Activated naive CD8-positive, alpha-beta T cell treated with anti-CD3 and anti-CD28 coated beads for 36 hours (primary cell): ENCODE measurements at regions not wholly inside any gene's neighbourhood (a gene's known extent, or its start where the extent isn't known, plus 50 kb on each side); places are given as distances from the start of the nearest gene placed in this dataset.
"Not testable (repeated sequence)": the region's sequence is repeated elsewhere in the genome, so short reads cannot be mapped to it uniquely, and the experiment has no call there.

Experiments
- DNase-seq: peaks from one replicate; pipeline ENCODE4 v3.0.0; 2021
- H3K27ac Mint-ChIP-seq: one replicate; pipeline ENCODE4 v1.8.0; 2022; ENCODE audit warnings: mild to moderate bottlenecking, moderate library complexity, mixed read lengths
- H3K27me3 Mint-ChIP-seq: one replicate; pipeline ENCODE4 v1.8.0; 2022; ENCODE audit warnings: mild to moderate bottlenecking, mixed read lengths
- H3K36me3 Mint-ChIP-seq: one replicate; pipeline ENCODE4 v1.8.0; 2021; ENCODE audit warnings: mild to moderate bottlenecking, mixed read lengths
- H3K4me1 Mint-ChIP-seq: one replicate; pipeline ENCODE4 v1.8.0; 2021; ENCODE audit warnings: mixed read lengths
- H3K4me3 Mint-ChIP-seq: one replicate; pipeline ENCODE4 v1.8.0; 2022; ENCODE audit warnings: mild to moderate bottlenecking, moderate library complexity, mixed read lengths
- H3K9me3 Mint-ChIP-seq: one replicate; pipeline ENCODE4 v1.8.0; 2022; ENCODE audit warnings: mixed read lengths

DNA sequence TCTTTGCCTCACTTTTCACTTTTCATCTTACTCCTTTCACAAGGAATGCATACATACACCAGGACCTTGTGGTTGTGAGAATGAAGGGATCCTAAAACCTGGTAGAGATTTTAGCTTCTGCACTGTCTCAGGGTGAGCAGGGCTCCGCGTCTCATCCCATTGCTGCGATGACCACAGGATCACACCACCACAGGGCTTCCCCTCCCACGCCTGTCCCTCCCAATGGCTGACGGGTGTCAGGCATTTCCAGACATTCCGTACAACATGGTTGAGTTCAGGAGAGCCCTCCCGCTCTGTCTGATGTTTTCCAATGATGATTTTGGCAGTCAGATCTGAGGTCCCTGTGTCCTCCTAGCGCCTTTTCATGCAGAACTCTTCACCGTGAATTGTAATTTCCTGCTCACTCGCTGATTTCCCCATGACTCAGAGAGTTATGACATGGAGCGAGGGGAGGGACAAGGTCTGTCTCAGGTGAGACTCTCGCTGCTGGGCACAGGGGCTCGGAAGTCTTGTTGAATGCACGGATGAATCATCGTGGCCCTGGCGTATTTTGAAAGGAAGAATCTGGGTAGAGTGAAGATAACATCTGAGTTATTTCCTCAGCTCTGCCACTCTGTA lies 102.8 kb downstream of the TEX29 start:
- H3K4me1 Mint-ChIP-seq = no peaks in the 10 kb centered on the region
- H3K9me3 Mint-ChIP-seq = no peaks in the 10 kb centered on the region
- no peak overlapping the region for H3K4me3 Mint-ChIP-seq
- no peak for DNase-seq
- H3K27me3 Mint-ChIP-seq = no peaks in the 10 kb centered on the region
- no peak overlapping the region for H3K27ac Mint-ChIP-seq
- H3K36me3 Mint-ChIP-seq = no peaks in the 10 kb centered on the region

DNA sequence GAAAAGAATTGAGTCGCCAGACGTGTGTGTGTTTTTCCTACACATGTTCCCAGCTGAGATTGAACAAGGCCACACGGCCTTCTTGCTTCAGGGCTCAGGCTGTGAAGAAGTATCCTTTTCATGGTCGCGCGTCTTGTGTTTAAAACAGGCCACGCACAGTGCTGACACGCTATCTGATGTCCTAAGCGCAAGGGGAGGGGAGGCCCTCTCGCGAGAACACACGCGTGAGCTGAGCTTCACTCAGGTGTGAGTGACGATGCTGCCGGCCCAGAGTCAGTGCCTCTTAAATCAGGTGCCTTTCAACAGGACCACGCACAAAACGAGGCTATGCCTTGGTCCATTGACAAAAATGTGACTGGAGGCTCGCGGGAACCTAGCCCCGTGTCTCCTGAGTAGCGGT lies 103.7 kb downstream of the TEX29 start:
- Mint-ChIP-seq H3K4me3 (no peak overlapping the region), H3K27me3 (no peaks in the 10 kb centered on the region), H3K27ac (no peak overlapping the region), H3K9me3 (no peaks in the 10 kb centered on the region), H3K36me3 (no peaks in the 10 kb centered on the region), H3K4me1 (no peaks in the 10 kb centered on the region)
- no peak for DNase-seq

DNA sequence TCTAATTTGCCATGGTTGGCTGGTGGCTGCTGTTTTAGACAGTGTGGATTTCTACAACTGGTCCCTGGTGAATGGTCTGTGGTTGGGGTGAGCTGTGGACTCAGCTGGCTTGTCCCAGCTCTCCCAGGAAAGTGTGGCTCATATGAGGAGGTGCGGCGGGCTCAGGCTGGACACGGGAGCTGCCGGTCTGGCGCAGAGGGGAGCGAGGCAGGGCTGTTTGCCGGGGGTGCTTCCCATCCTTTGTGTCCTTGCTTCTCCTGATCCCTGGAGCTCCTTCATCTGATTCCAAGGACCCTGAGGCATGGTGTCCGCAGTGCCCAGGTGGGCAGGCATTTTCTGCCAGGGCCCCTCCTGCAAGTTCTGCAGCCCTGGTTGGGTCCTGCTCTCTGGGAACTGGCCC lies 104.9 kb downstream of the TEX29 start:
- DNase-seq = no peak
- Mint-ChIP-seq H3K4me3 (no peak overlapping the region), H3K36me3 (no peaks in the 10 kb centered on the region), H3K4me1 (no peaks in the 10 kb centered on the region), H3K9me3 (no peaks in the 10 kb centered on the region), H3K27me3 (no peaks in the 10 kb centered on the region), H3K27ac (no peak overlapping the region)

- Mint-ChIP-seq H3K4me1 (no peaks in the 10 kb centered on the region), H3K9me3 (no peaks in the 10 kb centered on the region), H3K4me3 (no peak overlapping the region), H3K36me3 (no peaks in the 10 kb centered on the region), H3K27me3 (peaks cover 10% of the 10 kb centered on the region), H3K27ac (no peak overlapping the region)
- DNase-seq = peak; percentile 31
Observed at GRCh38 chr13:111429064-111429558, 108.7 kb downstream of the TEX29 start.

DNA sequence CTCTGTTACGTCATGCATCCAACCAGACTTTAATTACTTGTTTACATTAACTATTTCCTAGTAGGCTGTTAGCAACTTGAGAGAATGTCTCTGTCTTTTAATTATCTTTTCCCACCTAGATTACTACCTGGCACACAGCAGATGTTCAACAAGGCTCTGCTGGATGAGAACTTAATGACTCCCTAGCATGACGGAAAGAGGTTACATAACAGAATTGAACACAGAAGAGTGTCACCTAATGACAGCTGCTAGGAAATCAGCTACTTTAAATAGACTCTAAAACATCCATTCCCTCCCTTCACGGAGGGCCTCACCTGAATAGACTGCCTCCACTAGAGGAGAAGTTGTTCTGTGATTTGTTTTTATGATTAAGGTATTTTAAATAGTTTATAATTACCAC lies 110.8 kb downstream of the TEX29 start:
- H3K9me3 Mint-ChIP-seq = no peaks in the 10 kb centered on the region
- no peaks in the 10 kb centered on the region for H3K36me3 Mint-ChIP-seq
- H3K27ac Mint-ChIP-seq = no peak overlapping the region
- DNase-seq = no peak
- peaks cover 10% of the 10 kb centered on the region for H3K27me3 Mint-ChIP-seq
- H3K4me3 Mint-ChIP-seq = no peak overlapping the region
- no peaks in the 10 kb centered on the region for H3K4me1 Mint-ChIP-seq

- no peaks in the 10 kb centered on the region for H3K9me3 Mint-ChIP-seq
- H3K4me3 Mint-ChIP-seq = no peak overlapping the region
- no peak for DNase-seq
- peaks cover 10% of the 10 kb centered on the region for H3K27me3 Mint-ChIP-seq
- no peak overlapping the region for H3K27ac Mint-ChIP-seq
- H3K4me1 Mint-ChIP-seq = peaks cover 2% of the 10 kb centered on the region
- no peaks in the 10 kb centered on the region for H3K36me3 Mint-ChIP-seq
Observed at GRCh38 chr13:111434578-111435159, 114.2 kb downstream of the TEX29 start.

DNA sequence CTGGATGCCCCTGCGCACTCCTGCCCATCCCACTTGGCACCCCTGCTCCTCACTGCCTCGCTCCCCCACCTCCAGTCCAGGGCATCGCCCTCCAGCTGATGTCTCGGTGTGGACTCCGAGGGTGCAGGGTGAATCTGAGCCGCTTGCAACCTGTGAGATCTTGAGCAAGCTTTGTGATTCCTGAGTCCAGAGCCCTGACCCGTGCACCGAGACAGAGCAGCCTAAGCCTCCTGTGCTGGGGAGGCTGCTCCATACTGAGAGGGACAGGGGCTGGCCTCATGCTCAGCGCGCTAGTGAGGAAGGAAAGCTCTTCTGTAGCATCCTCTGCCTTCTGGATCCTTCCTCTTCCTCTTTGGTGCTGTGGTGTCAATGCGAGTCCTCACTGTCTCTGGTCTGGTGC lies 116.0 kb downstream of the TEX29 start:
- H3K27ac Mint-ChIP-seq = no peak overlapping the region
- DNase-seq = no peak
- H3K9me3 Mint-ChIP-seq = no peaks in the 10 kb centered on the region
- H3K4me1 Mint-ChIP-seq = peaks cover 2% of the 10 kb centered on the region
- H3K4me3 Mint-ChIP-seq = no peak overlapping the region
- H3K27me3 Mint-ChIP-seq = peaks cover 5% of the 10 kb centered on the region
- H3K36me3 Mint-ChIP-seq = no peaks in the 10 kb centered on the region

- Mint-ChIP-seq H3K9me3 (no peaks in the 10 kb centered on the region), H3K36me3 (no peaks in the 10 kb centered on the region), H3K27me3 (peaks cover 5% of the 10 kb centered on the region), H3K27ac (no peak overlapping the region), H3K4me3 (no peak overlapping the region), H3K4me1 (peaks cover 2% of the 10 kb centered on the region)
- no peak for DNase-seq
Observed at GRCh38 chr13:111437417-111437816, 117.0 kb downstream of the TEX29 start.

DNA sequence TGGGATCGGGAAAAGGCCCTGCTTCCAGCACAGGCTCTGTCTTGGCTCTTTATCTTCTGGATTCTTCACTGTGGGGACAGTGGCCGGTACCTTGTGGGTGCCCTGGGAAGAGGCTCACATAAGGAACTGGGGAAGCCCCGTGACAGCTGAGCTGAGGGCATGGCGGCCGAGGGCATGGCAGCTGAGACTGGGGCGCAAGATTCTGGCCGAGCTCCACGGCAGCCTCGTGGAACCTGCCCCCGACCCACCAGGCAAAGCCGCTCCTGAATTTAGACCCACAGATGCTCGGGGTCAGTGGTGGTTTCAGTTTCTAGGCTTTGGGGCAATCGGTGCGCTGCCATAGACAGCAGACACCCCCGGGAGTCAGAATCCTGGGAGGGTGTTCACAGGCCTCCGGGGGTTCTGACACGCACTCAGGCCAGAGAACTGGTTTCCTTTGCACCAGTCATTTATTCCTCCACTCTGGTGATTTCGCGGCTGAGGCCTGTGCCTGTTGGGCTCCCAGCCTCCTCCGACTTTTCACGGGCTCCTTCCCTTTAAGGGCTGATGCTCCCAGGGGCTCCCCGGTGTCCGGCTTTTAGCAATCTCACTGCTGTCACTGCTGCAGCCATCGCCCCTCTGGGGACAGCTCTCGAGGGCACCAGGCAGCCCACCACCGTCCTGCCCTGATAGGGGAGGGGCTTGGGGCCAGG lies 117.6 kb downstream of the TEX29 start:
- Mint-ChIP-seq H3K27ac (no peak overlapping the region), H3K4me1 (peaks cover 2% of the 10 kb centered on the region), H3K36me3 (no peaks in the 10 kb centered on the region), H3K9me3 (no peaks in the 10 kb centered on the region), H3K27me3 (peaks cover 2% of the 10 kb centered on the region), H3K4me3 (no peak overlapping the region)
- DNase-seq = no peak

DNA sequence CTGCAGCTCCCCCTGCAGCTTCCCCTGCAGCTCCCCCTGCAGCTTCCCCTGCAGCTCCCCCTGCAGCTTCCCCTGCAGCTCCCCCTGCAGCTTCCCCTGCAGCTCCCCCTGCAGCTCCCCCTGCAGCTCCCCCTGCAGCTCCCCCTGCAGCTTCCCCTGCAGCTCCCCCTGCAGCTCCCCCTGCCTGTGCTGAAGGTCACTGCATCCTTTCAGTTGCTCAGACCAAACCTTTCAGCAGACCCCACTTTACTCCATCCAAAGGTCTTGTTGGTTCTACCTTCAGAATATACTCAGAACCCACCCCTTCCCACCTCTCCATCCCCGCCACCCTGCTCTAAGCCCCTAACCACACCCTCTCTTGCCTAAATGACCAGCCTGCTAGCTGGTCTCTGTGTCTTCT lies 120.0 kb downstream of the TEX29 start:
- not testable (repeated sequence) for H3K36me3 Mint-ChIP-seq, H3K4me1 Mint-ChIP-seq, DNase-seq, H3K27me3 Mint-ChIP-seq, H3K9me3 Mint-ChIP-seq, H3K27ac Mint-ChIP-seq, H3K4me3 Mint-ChIP-seq

DNA sequence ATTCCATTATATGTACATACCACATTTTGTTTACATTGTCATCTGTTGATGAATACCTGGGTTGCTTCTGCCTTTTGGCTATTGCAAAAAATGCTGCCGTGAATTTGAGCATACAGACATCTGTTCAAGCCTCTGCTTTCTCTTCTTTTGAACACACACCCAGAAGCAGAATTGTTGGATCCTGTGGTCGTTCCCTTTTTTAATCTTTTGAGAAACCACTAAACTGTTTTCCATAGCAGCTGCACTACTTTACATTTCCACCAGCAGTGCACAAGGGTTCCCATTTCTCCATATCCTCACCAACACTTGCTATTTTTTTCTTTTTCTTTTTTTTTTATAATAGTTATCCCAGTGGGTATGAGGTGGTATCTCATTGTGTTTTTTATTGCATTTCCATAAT lies 123.5 kb downstream of the TEX29 start:
- Mint-ChIP-seq H3K4me1 (peaks cover 2% of the 10 kb centered on the region), H3K4me3 (no peak overlapping the region), H3K36me3 (peaks cover 4% of the 10 kb centered on the region), H3K27me3 (peaks cover 13% of the 10 kb centered on the region), H3K27ac (no peak overlapping the region), H3K9me3 (peaks cover 8% of the 10 kb centered on the region)
- no peak for DNase-seq

GRCh38 chr13:111448504-111448903 lies 128.1 kb downstream of the TEX29 start:
- peaks cover 4% of the 10 kb centered on the region for H3K36me3 Mint-ChIP-seq
- H3K9me3 Mint-ChIP-seq = peaks cover 8% of the 10 kb centered on the region
- no peak for DNase-seq
- no peak overlapping the region for H3K27ac Mint-ChIP-seq
- H3K27me3 Mint-ChIP-seq = peaks cover 10% of the 10 kb centered on the region
- H3K4me1 Mint-ChIP-seq = no peaks in the 10 kb centered on the region
- H3K4me3 Mint-ChIP-seq = no peak overlapping the region

GRCh38 chr13:111449041-111449440 lies 128.6 kb downstream of the TEX29 start:
- Mint-ChIP-seq H3K4me3 (no peak overlapping the region), H3K9me3 (peaks cover 8% of the 10 kb centered on the region), H3K36me3 (peaks cover 4% of the 10 kb centered on the region), H3K4me1 (no peaks in the 10 kb centered on the region), H3K27ac (no peak overlapping the region), H3K27me3 (peaks cover 10% of the 10 kb centered on the region)
- no peak for DNase-seq

DNA sequence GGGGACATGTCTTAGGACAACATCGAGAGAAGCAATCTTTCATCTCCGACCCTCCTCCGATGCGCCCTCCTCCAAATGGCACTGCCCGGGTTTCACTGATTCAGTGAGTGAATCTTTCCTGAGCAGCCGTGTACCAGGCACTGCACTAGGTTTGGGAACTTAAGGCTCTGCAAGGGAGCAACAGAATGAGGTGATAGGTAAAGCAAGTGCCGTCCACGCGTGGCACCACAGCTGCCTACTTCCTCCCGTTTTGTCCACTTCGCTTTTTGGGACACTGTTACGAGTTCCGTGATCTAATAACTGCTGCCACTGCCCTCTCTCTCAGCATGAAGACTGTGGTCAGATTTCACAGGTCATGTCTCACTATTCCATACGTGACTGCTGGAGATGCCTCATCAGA lies 131.0 kb downstream of the TEX29 start:
- Mint-ChIP-seq H3K9me3 (peaks cover 8% of the 10 kb centered on the region), H3K4me1 (no peaks in the 10 kb centered on the region), H3K27ac (no peak overlapping the region), H3K4me3 (no peak overlapping the region), H3K36me3 (peaks cover 4% of the 10 kb centered on the region), H3K27me3 (peaks cover 4% of the 10 kb centered on the region)
- DNase-seq = no peak

GRCh38 chr13:111456452-111457230 lies 136.2 kb downstream of the TEX29 start:
- no peak overlapping the region for H3K27ac Mint-ChIP-seq
- no peaks in the 10 kb centered on the region for H3K4me1 Mint-ChIP-seq
- H3K27me3 Mint-ChIP-seq = peaks cover 18% of the 10 kb centered on the region
- no peak overlapping the region for H3K4me3 Mint-ChIP-seq
- no peaks in the 10 kb centered on the region for H3K36me3 Mint-ChIP-seq
- DNase-seq = no peak
- H3K9me3 Mint-ChIP-seq = no peaks in the 10 kb centered on the region
